ENCODE measurements at regions not wholly inside any gene's neighbourhood (a gene's known extent, or its start where the extent isn't known, plus 50 kb on each side); places are given as distances from the start of the nearest gene placed in this dataset.
A peak's percentile ranks its signal among the peaks of the same experiment; 100 is the strongest.
"Not testable (repeated sequence)": the region's sequence is repeated elsewhere in the genome, so short reads cannot be mapped to it uniquely, and the experiment has no call there.

DNA sequence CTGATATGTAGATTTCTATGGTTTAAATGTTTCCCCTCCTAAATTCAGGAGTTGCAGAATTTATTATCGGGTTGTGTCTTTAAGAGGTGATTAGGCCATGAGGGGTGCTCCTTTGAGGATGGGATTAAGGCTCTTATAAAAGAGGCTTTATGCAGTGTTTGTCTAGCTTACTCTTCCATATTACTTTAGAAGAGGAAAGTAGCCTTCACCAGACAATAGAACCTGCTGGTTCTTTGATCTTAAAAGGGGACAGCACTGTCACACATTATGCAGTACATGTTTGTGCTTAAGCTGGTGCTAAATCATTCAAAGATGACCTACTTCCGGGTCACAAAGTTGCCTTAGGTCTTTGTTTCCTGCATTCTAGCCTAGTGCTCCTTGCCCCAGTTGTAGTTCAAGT, 81.0 kb downstream of the CPXCR1 start:
- H3K27me3 Mint-ChIP-seq, result no peaks in the 10 kb centered on the region
- H3K4me1 Mint-ChIP-seq, result no peaks in the 10 kb centered on the region
- no peaks in the 10 kb centered on the region for H3K9me3 Mint-ChIP-seq
- no peak overlapping the region for H3K27ac Mint-ChIP-seq
- H3K4me3 Mint-ChIP-seq, result no peak overlapping the region
- H3K36me3 Mint-ChIP-seq, result peaks cover 2% of the 10 kb centered on the region

DNA sequence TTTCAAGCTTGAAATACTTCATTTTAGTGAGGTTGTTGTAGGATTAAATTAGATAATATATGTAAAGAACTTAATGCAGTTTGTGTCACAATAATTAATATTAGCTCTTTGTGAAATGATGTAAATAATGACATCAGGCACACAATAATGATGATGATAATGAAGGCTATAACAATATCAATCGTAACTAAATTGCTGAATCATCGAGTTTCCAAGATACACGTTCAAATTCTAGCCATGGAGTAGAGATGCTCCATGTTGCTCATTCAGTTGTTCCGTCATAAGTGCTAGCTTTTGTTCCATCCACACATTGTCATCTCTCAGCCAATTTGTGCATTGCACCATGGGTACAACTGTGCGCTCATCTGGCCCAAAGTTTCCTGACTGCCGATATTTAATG, 83.1 kb downstream of the CPXCR1 start:
- H3K4me3 Mint-ChIP-seq, result no peak overlapping the region
- H3K27me3 Mint-ChIP-seq, result no peaks in the 10 kb centered on the region
- peaks cover 2% of the 10 kb centered on the region for H3K36me3 Mint-ChIP-seq
- H3K9me3 Mint-ChIP-seq, result peaks cover 0 to 3% (median 0%) of the 10 kb centered on the region in 3 donors
- no peak overlapping the region for H3K27ac Mint-ChIP-seq
- H3K4me1 Mint-ChIP-seq, result no peaks in the 10 kb centered on the region

DNA sequence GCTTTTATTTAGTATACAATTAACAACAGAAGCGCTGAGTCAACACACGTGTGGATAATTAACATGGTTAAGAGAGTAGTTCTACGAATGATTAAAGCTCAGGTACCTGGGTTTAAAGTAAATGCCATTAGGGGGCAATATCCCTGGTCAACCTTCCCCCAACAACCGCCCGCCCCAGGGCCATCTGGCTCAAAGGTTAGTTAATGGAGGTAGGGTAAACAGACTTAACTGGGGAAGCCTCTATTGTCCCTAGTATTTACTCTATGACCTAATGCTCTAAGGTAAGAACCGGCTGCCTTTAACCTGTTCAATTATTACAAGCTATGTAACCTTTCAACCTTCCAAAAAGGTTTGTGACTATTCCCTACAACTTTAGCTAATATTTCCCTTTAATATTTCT, 90.7 kb downstream of the CPXCR1 start:
- not testable (repeated sequence) for H3K4me1 Mint-ChIP-seq, H3K9me3 Mint-ChIP-seq, H3K4me3 Mint-ChIP-seq, H3K36me3 Mint-ChIP-seq, H3K27me3 Mint-ChIP-seq, H3K27ac Mint-ChIP-seq

DNA sequence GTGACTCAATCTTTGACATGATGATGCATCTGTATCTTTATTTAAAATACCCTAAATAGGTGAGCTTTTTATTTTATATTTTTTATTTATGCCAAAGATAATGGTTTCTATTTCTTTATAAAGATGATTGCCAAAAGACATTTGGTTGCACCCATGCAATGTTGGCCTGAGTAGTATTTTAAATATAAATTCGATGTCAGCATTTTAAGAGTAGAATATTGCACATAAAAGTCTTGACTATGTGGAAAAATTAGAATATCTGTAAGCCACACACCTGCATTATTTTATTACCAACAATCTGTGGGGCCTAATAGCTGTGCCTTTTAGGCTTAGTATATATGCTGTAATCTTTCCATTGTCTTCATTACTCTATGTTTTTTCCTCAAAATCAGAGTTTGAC, 91.4 kb downstream of the CPXCR1 start:
- Mint-ChIP-seq H3K4me1 (no peaks in the 10 kb centered on the region), H3K36me3 (no peaks in the 10 kb centered on the region), H3K4me3 (no peak overlapping the region), H3K27me3 (no peaks in the 10 kb centered on the region), H3K27ac (no peak overlapping the region), H3K9me3 (peaks cover 0 to 4% (median 0%) of the 10 kb centered on the region in 3 donors)

DNA sequence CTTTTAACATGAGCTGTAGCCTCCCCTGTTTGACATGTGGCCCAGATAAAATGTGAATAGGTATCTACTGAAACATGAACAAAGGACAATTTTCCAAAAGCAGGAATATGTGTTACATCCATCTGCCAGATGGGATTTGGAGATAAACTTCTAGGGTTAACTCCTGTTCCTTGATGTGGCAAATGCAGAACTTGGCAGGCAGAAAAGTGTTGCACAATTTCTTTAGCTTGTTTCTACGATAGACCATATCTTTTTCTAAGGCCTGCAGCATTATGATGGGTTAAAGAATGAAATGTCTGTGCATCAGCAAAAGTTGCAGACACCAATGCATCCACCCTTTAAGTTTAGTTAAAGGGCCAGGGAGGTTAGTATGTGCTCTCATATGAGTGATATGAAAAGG, 96.8 kb downstream of the CPXCR1 start:
- not testable (repeated sequence) for H3K4me3 Mint-ChIP-seq, H3K27ac Mint-ChIP-seq, H3K4me1 Mint-ChIP-seq, H3K27me3 Mint-ChIP-seq, H3K9me3 Mint-ChIP-seq, H3K36me3 Mint-ChIP-seq

DNA sequence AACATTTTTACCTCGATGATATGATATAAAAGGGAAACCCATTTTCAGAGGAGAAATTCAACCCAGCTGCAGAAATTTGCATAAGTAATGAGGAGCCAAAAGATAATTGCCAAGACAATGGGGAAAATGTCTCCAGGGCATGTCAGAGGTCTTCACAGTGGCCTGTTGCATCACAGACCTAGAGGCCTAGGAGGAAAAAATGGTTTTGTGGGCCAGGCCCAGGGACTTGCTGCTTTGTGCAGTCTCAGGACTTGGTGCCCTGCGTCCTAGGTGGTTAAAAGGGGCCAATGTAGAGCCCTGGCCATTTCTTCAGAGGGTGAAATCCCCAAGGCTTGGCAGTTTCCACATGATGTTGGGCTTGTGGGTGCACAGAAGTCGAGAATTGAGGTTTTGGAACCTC, 106.9 kb downstream of the CPXCR1 start:
- Mint-ChIP-seq H3K4me1 (no peaks in the 10 kb centered on the region), H3K27me3 (no peaks in the 10 kb centered on the region), H3K27ac (no peak overlapping the region), H3K9me3 (peaks cover 3 to 10% (median 9%) of the 10 kb centered on the region in 3 donors), H3K36me3 (no peaks in the 10 kb centered on the region), H3K4me3 (no peak overlapping the region)

DNA sequence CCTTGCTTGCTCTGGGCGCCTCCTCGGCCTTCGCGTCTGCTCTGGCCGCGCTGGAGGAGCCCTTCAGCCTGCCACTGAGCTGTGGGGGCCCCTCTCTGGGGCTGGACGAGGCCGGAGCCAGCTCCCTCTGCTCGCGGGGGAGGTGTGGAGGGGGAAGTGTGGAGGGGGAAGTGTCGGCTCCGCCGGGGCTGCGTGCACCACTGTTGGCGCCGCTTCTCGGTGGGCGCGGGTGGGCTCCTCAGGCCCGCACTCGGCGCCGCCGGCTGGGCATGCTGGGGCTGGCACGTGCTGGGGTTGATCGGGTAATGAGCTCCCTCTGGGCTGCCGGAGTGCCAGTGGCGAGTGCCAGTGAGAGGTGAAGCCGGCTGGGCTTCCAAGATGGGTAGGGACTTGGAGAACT, 116.7 kb downstream of the CPXCR1 start:
- Mint-ChIP-seq H3K27me3 (no peaks in the 10 kb centered on the region), H3K4me3 (no peak overlapping the region), H3K9me3 (peaks cover 0 to 3% (median 1%) of the 10 kb centered on the region in 3 donors), H3K4me1 (peaks cover 0 to 3% (median 0%) of the 10 kb centered on the region in 3 donors), H3K27ac (no peak overlapping the region), H3K36me3 (peaks cover 1% of the 10 kb centered on the region)

DNA sequence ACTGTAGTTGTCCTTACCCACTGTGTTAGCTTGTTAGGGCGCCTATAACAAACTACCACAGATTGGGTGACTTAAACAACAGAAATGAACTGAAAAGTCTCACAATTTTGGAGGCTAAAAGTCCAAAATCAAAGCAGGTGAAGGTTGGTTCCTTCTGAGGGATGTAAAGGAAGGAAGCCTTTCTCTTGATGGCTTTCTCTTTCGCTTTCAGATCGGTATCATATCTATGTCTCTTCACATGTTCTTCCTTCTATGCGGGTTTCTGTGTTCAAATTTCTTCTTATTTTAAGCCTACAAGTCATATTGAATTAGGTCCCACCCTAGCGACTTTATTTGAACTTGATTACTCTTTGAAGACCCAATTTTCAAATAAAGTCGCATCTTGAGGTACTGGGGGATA, 118.6 kb downstream of the CPXCR1 start:
- Mint-ChIP-seq H3K27me3 (no peaks in the 10 kb centered on the region), H3K27ac (peak overlapping the region in 1 of 3 donors; percentile 61), H3K4me1 (peaks cover 0 to 3% (median 0%) of the 10 kb centered on the region in 3 donors), H3K4me3 (no peak overlapping the region), H3K36me3 (peaks cover 1% of the 10 kb centered on the region), H3K9me3 (peaks cover 0 to 3% (median 1%) of the 10 kb centered on the region in 3 donors)

DNA sequence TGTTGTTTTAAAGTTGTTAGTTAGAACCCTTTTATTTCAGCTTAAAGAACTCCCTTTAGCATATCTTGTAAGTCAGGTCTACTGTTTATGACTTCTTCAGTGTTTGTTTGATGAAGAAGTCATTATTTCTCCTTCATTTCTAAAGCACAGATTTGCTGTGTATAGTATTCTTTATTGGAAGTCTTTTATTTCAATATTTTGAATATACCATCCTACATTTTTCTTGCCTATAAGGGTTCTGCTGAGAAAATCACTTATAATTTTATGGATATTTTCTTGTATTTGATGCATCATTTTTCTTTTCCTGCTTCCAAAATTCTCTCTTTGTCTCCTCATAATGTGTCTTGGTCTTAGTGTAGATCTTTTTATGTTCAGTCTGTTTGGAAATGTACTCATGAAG, 134.5 kb downstream of the CPXCR1 start:
- H3K27me3 Mint-ChIP-seq, result no peaks in the 10 kb centered on the region
- H3K9me3 Mint-ChIP-seq, result peaks cover 0 to 5% (median 2%) of the 10 kb centered on the region in 3 donors
- no peaks in the 10 kb centered on the region for H3K36me3 Mint-ChIP-seq
- no peaks in the 10 kb centered on the region for H3K4me1 Mint-ChIP-seq
- H3K27ac Mint-ChIP-seq, result no peak overlapping the region
- no peak overlapping the region for H3K4me3 Mint-ChIP-seq

DNA sequence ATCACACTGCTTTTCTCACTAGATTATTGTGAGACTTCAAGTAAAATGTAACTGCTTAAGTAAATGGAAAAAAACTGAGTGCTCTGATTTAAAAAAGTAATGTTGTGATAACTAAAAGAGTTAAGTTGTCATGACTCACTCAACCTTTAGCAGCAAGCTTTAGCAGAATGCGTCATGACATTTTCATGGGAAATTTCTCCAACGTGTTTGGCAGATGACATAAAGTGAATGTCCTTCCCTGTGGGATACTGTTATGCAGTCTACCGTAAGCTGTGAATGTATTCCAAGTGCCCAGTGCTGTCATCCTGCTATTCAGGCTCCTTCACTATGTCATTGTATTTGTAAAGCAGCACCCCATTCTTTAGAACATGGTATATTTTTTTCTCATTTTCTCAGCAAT, 136.2 kb downstream of the CPXCR1 start:
- H3K9me3 Mint-ChIP-seq, result peaks cover 0 to 5% (median 2%) of the 10 kb centered on the region in 3 donors
- H3K27me3 Mint-ChIP-seq, result no peaks in the 10 kb centered on the region
- no peaks in the 10 kb centered on the region for H3K4me1 Mint-ChIP-seq
- H3K36me3 Mint-ChIP-seq, result no peaks in the 10 kb centered on the region
- no peak overlapping the region for H3K4me3 Mint-ChIP-seq
- H3K27ac Mint-ChIP-seq, result no peak overlapping the region

DNA sequence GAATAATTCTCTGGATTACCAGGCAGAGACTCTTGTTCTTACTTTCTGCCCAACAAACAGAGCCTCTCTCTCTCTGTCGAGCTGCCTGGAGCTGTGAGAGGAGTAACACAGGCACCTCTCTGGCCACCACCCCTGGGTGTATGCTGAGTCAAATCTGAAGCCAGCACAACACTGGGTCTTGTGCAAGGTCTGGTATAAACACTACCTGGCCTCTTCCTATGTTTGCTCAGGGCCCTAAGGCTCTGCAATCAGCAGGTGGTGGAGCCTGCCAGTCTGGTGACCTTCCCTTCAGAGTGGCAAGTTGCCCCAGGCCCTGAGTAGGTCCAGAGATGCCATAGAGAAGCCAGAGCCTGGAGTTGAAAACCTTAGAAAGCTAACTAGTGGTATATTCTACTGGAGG, 139.9 kb downstream of the CPXCR1 start:
- no peaks in the 10 kb centered on the region for H3K36me3 Mint-ChIP-seq
- H3K4me1 Mint-ChIP-seq, result no peaks in the 10 kb centered on the region
- H3K27ac Mint-ChIP-seq, result no peak overlapping the region
- no peak overlapping the region for H3K4me3 Mint-ChIP-seq
- peaks cover 0 to 2% (median 0%) of the 10 kb centered on the region in 3 donors for H3K9me3 Mint-ChIP-seq
- no peaks in the 10 kb centered on the region for H3K27me3 Mint-ChIP-seq

DNA sequence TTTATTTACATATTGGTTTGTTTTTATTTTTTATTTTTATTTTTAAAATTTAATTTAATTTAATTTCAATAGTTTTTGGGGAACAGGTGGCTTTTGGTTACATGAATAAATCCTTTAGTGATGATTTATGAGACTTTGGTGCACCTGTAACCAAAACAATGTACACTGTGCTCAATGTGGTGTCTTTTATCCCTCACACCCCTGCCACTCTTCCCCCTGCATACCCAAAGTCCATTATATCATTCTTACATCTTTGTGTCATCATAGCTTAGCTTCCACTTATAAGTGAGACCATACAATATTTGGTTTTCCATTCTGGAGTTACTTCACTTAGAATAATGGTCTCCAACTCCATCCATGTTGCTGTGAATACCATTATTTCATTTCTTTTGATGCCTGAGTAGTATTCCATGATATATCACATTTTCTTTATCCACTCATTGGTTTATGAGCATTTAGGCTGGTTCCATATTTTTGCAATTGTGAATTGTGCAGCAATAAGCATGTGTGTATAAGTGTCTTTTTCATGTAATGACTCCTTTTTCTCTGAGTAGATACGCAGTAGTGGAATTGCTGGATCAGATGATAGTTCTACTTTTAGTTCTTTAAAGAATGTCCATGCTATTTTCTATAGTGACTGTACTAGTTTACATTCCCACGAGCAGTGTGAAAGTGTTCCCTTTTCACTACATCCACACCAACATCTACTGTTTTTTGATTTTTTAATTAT, 157.1 kb downstream of the CPXCR1 start:
- Mint-ChIP-seq H3K4me1 (no peaks in the 10 kb centered on the region), H3K27ac (no peak overlapping the region), H3K9me3 (peaks cover 0 to 1% (median 0%) of the 10 kb centered on the region in 3 donors), H3K27me3 (no peaks in the 10 kb centered on the region), H3K4me3 (no peak overlapping the region), H3K36me3 (no peaks in the 10 kb centered on the region)

DNA sequence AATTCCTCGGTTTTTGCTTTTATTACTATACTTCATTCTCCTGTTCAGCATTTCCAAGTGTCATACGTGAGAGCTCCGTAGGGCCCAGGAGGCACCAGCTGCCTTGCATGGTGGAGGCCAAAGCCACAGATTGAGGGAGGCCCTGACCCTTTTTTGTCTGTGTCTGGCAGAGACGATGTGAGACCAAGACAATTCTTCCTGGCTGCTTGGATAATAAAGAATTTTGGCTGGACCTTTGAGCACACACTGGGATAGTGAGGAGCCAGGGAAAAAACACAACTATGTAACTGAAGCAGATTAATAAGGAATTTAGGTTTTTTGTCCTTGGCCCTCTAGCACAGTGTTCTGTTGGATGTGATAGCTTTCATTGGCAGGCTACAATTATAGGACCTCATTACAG, 161.0 kb downstream of the CPXCR1 start:
- Mint-ChIP-seq H3K36me3 (peaks cover 1% of the 10 kb centered on the region), H3K4me1 (no peaks in the 10 kb centered on the region), H3K27ac (no peak overlapping the region), H3K4me3 (no peak overlapping the region), H3K27me3 (no peaks in the 10 kb centered on the region), H3K9me3 (peaks cover 0 to 1% (median 1%) of the 10 kb centered on the region in 3 donors)

DNA sequence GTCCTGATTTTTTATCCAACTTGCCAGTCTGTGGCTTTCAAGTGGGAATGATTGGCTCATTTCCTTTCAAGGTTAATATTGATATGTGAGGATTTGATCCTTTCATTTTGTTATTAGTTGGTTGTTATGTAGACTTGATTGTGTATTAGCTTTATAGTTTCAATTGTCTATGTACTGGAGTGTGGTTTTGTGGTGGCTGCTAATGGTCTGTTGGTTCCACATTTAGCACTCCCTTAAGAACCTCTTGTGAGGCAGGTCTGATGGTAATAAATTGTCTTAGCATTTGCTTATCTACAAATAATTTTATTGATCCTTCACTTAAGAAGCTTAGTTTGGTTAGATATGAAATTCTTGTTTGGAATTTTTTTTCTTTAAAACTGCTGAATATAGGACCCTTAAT, 190.6 kb downstream of the CPXCR1 start:
- Mint-ChIP-seq H3K27me3 (no peaks in the 10 kb centered on the region), H3K4me3 (no peak overlapping the region), H3K27ac (no peak overlapping the region), H3K9me3 (peaks cover 0 to 3% (median 0%) of the 10 kb centered on the region in 3 donors), H3K4me1 (no peaks in the 10 kb centered on the region), H3K36me3 (no peaks in the 10 kb centered on the region)

DNA sequence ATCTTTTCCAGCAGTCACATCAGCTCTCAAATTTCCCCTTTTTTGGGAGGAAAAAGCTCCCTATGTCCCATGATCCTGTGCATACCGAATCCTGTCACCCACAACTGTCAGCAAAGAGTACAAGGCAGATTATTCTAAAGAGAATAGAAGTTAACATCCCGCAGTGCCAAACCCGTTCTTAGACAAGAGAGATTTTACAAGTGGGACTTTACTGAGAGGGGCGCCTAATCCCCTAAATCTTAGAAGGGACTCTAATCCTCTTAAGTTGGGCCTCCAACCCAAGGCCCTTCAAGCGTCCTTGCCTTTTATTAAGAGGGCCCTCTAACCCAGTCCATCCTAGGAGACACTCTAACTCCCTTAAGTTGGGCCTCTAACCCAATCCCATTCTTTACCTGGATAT, 193.9 kb downstream of the CPXCR1 start:
- H3K27ac Mint-ChIP-seq, result no peak overlapping the region
- no peaks in the 10 kb centered on the region for H3K4me1 Mint-ChIP-seq
- H3K9me3 Mint-ChIP-seq, result no peaks in the 10 kb centered on the region
- no peaks in the 10 kb centered on the region for H3K27me3 Mint-ChIP-seq
- no peaks in the 10 kb centered on the region for H3K36me3 Mint-ChIP-seq
- no peak overlapping the region for H3K4me3 Mint-ChIP-seq

DNA sequence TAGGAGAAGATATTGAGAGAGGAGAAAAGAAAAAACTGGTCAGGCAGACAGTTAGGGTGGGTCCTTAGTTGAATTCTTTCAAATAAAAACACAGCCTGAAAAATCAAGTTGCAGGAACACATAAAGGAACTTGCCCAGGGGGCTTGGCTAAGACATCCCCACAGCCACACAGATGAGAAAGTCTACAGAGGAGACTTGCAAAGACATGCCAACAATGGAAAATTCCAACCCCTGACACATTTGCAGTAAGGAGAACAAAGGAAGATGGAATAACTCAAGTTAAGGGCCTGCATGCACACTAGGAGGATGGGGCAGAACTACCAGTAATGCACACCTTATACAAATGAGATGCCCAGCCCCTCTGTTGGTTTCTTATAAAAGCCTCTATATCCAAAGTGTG, 197.6 kb downstream of the CPXCR1 start:
- H3K9me3 Mint-ChIP-seq, result no peaks in the 10 kb centered on the region
- H3K4me3 Mint-ChIP-seq, result no peak overlapping the region
- H3K27ac Mint-ChIP-seq, result no peak overlapping the region
- H3K27me3 Mint-ChIP-seq, result no peaks in the 10 kb centered on the region
- H3K4me1 Mint-ChIP-seq, result no peaks in the 10 kb centered on the region
- H3K36me3 Mint-ChIP-seq, result no peaks in the 10 kb centered on the region
